Tibial nerve (tissue), 4 donors: ENCODE measurements at regions not wholly inside any gene's neighbourhood (a gene's known extent, or its start where the extent isn't known, plus 50 kb on each side); places are given as distances from the start of the nearest gene placed in this dataset.

Source experiments
- DNase-seq, 2 donors: peaks; one replicate each; pipeline ENCODE4 v3.0.0-alpha.2; 2019; ENCODE audit warnings: low spot score in 2 of 2
- H3K27ac ChIP-seq, 4 donors: fragments of 200-600 bp; sonication (generic) in 3 of 4; one replicate each; pipeline ENCODE4 v1.5.1; 2017 to 2019; ENCODE audit warnings: mild to moderate bottlenecking in 1 of 4
- H3K27me3 ChIP-seq, 2 donors: fragments of 200-600 bp; sonication (generic) in 1 of 2; one replicate each; pipeline versions ENCODE4 v1.5.1 to v1.6.0; 2017 to 2019
- H3K36me3 ChIP-seq, 3 donors: fragments of 200-600 bp; sonication (generic); one replicate each; pipeline ENCODE4 v1.5.1; 2018 to 2019
- H3K4me1 ChIP-seq, 4 donors: fragments of 200-600 bp; sonication (generic) in 3 of 4; one replicate each; pipeline ENCODE4 v1.5.1; 2017 to 2019
- H3K4me3 ChIP-seq, 4 donors: fragments of 200-600 bp; sonication (generic) in 3 of 4; one replicate each; pipeline ENCODE4 v1.5.1; 2017 to 2019; ENCODE audit warnings: mild to moderate bottlenecking in 1 of 4, moderate library complexity in 1 of 4
- H3K9me3 ChIP-seq, 4 donors: fragments of 200-600 bp; sonication (generic) in 3 of 4; one replicate each; pipeline ENCODE4 v1.5.1; 2017 to 2019
- CTCF ChIP-seq, 5 experiments: fragments of 200-600 bp in 3 of 5; fragments of 450-650 bp in 2 of 5; sonication (generic) in 3 of 5; IDR thresholded peaks; one replicate each; pipeline ENCODE4 v1.5.1; 2016 to 2019; ENCODE audit warnings: antibody characterized with exemption in 5 of 5, mild to moderate bottlenecking in 3 of 5, moderate library complexity in 2 of 5
- EP300 ChIP-seq, 2 donors: sonication (generic); formaldehyde crosslinking; IDR thresholded peaks; one replicate each; pipeline ENCODE4 v1.6.1; 2017; ENCODE audit warnings: antibody characterized with exemption in 2 of 2, mild to moderate bottlenecking in 1 of 2
- POLR2A ChIP-seq, 2 donors: fragments of 450-650 bp; IDR thresholded peaks; one replicate each; pipeline ENCODE4 v1.6.1; 2017; ENCODE audit warnings: antibody characterized with exemption in 2 of 2, mild to moderate bottlenecking in 2 of 2, moderate library complexity in 2 of 2
- WGBS, 2 donors: methylation state at CpG; one replicate each; pipeline ENCODE4 v1.1.5; 2018; 5-methylcytosine and 5-hydroxymethylcytosine counted together

DNA sequence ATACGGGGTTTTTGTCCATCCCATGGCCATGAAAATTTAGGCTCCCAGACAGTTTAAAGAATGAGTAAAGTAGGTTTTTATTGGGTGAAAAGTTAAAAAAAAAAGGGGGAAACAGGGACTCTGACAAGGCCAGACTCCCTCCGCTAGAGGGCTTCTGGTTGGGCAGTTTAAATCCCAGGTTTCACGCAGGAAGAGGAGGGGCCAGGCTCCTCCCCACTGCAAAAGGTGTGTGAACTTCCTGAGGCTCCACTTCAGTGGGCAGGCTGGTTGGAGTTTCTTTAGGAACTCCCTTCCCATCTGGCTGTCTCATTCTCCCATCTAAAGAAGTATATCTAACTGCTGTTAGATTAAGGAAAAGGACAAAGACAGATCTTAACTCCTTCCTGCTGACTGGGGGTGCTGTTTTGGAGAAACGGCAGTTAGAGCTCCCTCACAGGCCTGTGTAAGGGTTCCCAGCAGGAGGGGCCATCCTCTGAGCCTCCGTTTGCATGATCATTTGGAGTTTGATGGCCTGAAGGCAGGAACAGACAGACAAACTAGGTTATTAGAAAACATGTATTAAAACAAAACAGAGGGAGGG is 1160.7 kb downstream of the CNTNAP5 start:
- Histone ChIP-seq H3K27me3 (no peaks in the 10 kb centered on the region), H3K36me3 (no peaks in the 10 kb centered on the region), H3K27ac (no peak overlapping the region), H3K4me1 (no peaks in the 10 kb centered on the region), H3K9me3 (no peaks in the 10 kb centered on the region), H3K4me3 (no peak overlapping the region)
- TF ChIP-seq POLR2A (IDR thresholded peaks at IDR 0.05) (no peak), EP300 (IDR thresholded peaks at IDR 0.05) (no peak), CTCF (IDR thresholded peaks at IDR 0.05) (no peak)
- no peak for DNase-seq
- WGBS, 2 donors, result 59 to 65% methylated on average over 5 of the region's 5 CpGs

- Histone ChIP-seq H3K36me3 (no peaks in the 10 kb centered on the region), H3K4me1 (no peaks in the 10 kb centered on the region), H3K9me3 (peaks cover 0 to 2% (median 0%) of the 10 kb centered on the region in 4 donors), H3K27me3 (no peaks in the 10 kb centered on the region), H3K27ac (no peak overlapping the region), H3K4me3 (no peak overlapping the region)
- DNase-seq, result no peak
- no peak for TF ChIP-seq CTCF (IDR thresholded peaks at IDR 0.05)
- no peak for TF ChIP-seq POLR2A (IDR thresholded peaks at IDR 0.05)
- TF ChIP-seq EP300 (IDR thresholded peaks at IDR 0.05), result no peak
- WGBS, 2 donors, result 88 to 90% methylated on average over 3 of the region's 3 CpGs
Observed at GRCh38 chr2:125207431-125207830, 1182.3 kb downstream of the CNTNAP5 start.

GRCh38 chr2:125216321-125216720 is 1191.2 kb downstream of the CNTNAP5 start:
- Histone ChIP-seq H3K4me1 (no peaks in the 10 kb centered on the region), H3K27me3 (no peaks in the 10 kb centered on the region), H3K27ac (no peak overlapping the region), H3K4me3 (no peak overlapping the region), H3K36me3 (no peaks in the 10 kb centered on the region), H3K9me3 (peaks cover 0 to 25% (median 2%) of the 10 kb centered on the region in 4 donors)
- DNase-seq, result no peak
- no peak for TF ChIP-seq CTCF (IDR thresholded peaks at IDR 0.05)
- no peak for TF ChIP-seq EP300 (IDR thresholded peaks at IDR 0.05)
- TF ChIP-seq POLR2A (IDR thresholded peaks at IDR 0.05), result no peak

GRCh38 chr2:125224188-125224587 is 1199.1 kb downstream of the CNTNAP5 start:
- peaks cover 0 to 36% (median 2%) of the 10 kb centered on the region in 4 donors for H3K9me3 ChIP-seq
- 84 to 85% methylated on average over 6 of the region's 6 CpGs for WGBS, 2 donors
- no peak overlapping the region for H3K4me3 ChIP-seq
- no peaks in the 10 kb centered on the region for H3K36me3 ChIP-seq
- no peak overlapping the region for H3K27ac ChIP-seq
- H3K4me1 ChIP-seq, result no peaks in the 10 kb centered on the region
- TF ChIP-seq CTCF (IDR thresholded peaks at IDR 0.05) (no peak), EP300 (IDR thresholded peaks at IDR 0.05) (no peak), POLR2A (IDR thresholded peaks at IDR 0.05) (no peak)
- DNase-seq, result no peak
- H3K27me3 ChIP-seq, result no peaks in the 10 kb centered on the region

GRCh38 chr2:125224830-125225229 is 1199.7 kb downstream of the CNTNAP5 start:
- Histone ChIP-seq H3K9me3 (peaks cover 0 to 35% (median 2%) of the 10 kb centered on the region in 4 donors), H3K4me3 (no peak overlapping the region), H3K27ac (no peak overlapping the region), H3K27me3 (no peaks in the 10 kb centered on the region), H3K4me1 (no peaks in the 10 kb centered on the region), H3K36me3 (no peaks in the 10 kb centered on the region)
- TF ChIP-seq EP300 (IDR thresholded peaks at IDR 0.05), result no peak
- no peak for TF ChIP-seq CTCF (IDR thresholded peaks at IDR 0.05)
- TF ChIP-seq POLR2A (IDR thresholded peaks at IDR 0.05), result no peak
- 82 to 87% methylated on average over 3 of the region's 3 CpGs for WGBS, 2 donors
- DNase-seq, result no peak
